Spleen (tissue), 11 donors: ENCODE measurements at regions not wholly inside any gene's neighbourhood (a gene's known extent, or its start where the extent isn't known, plus 50 kb on each side); places are given as distances from the start of the nearest gene placed in this dataset.

ENCODE experiments used
- DNase-seq: peaks from one replicate; pipeline ENCODE4 v3.0.0-alpha.2; 2020
- H3K27ac ChIP-seq, 8 donors: fragments of 200-600 bp; sonication (generic) in 7 of 8; 1 replicate in 4 of 8; 2 replicates in 4 of 8; pipeline versions ENCODE4 v1.5.0 to v1.8.0; 2016 to 2021; ENCODE audit warnings: inconsistent platforms in 4 of 8, mild to moderate bottlenecking in 4 of 8, moderate library complexity in 1 of 8
- H3K27me3 ChIP-seq, 7 donors: fragments of 200-600 bp; sonication (generic) in 6 of 7; replicated peaks in 1 of 7; 1 replicate in 4 of 7; 2 replicates in 3 of 7; pipeline versions ENCODE4 v1.5.0 to v1.8.0; 2016 to 2021; ENCODE audit warnings: inconsistent platforms in 3 of 7, mild to moderate bottlenecking in 1 of 7
- H3K36me3 ChIP-seq, 6 donors: fragments of 200-600 bp; sonication (generic) in 5 of 6; 1 replicate in 4 of 6; 2 replicates in 2 of 6; pipeline versions ENCODE4 v1.5.0 to v1.8.0; 2016 to 2021; ENCODE audit warnings: inconsistent platforms in 2 of 6
- H3K4me1 ChIP-seq, 6 donors: fragments of 200-600 bp; sonication (generic) in 5 of 6; 1 replicate in 3 of 6; 2 replicates in 3 of 6; pipeline versions ENCODE4 v1.5.0 to v1.8.0; 2016 to 2021; ENCODE audit warnings: inconsistent platforms in 3 of 6
- H3K4me3 ChIP-seq, 8 donors: fragments of 200-600 bp; sonication (generic) in 7 of 8; 1 replicate in 4 of 8; 2 replicates in 4 of 8; pipeline versions ENCODE4 v1.5.0 to v1.8.0; 2016 to 2021; ENCODE audit warnings: inconsistent platforms in 4 of 8, mild to moderate bottlenecking in 4 of 8, moderate library complexity in 2 of 8
- H3K9me3 ChIP-seq, 8 donors: fragments of 200-600 bp; sonication (generic) in 7 of 8; 1 replicate in 4 of 8; 2 replicates in 4 of 8; pipeline versions ENCODE4 v1.5.0 to v1.8.0; 2016 to 2021; ENCODE audit warnings: inconsistent platforms in 4 of 8
- POLR2A ChIP-seq, 3 donors: fragments of 450-650 bp; IDR thresholded peaks; one replicate each; pipeline ENCODE4 v1.5.1; 2017; ENCODE audit warnings: antibody characterized with exemption in 3 of 3, mild to moderate bottlenecking in 1 of 3
- POLR2AphosphoS5 ChIP-seq, 3 donors: sonication (generic); formaldehyde crosslinking; IDR thresholded peaks; one replicate each; pipeline ENCODE4 v1.5.1; 2017; ENCODE audit warnings: antibody characterized with exemption in 3 of 3
- WGBS, 5 donors: extraction: QIAGEN DNeasy Blood & Tissue Kit in 3 of 5; methylation state at CpG; one replicate each; pipeline versions ENCODE4 v1.1.5 to v1.1.7; 2013 to 2018; 5-methylcytosine and 5-hydroxymethylcytosine counted together
- intact Hi-C: fragments of 100-400 bp; cut with DNase I; formaldehyde crosslinking; loops from one replicate; pipeline ENCODE4 v1.15.0; 2023; ENCODE audit warnings: low total_unique reads
- TF ChIP-seq, protein P1 (sequence below), 11 experiments: fragments of 200-600 bp in 7 of 11; fragments of 450-650 bp in 4 of 11; sonication (generic) in 4 of 11; IDR thresholded peaks in 8 of 11; conservative IDR thresholded peaks in 3 of 11; 1 replicate in 7 of 11; 2 replicates in 4 of 11; pipeline versions ENCODE4 v1.4.0 to v1.8.0; 2016 to 2021; ENCODE audit warnings: antibody characterized with exemption in 11 of 11, inconsistent platforms in 4 of 11, mild to moderate bottlenecking in 1 of 11
- donor health status: healthy with polysubstance abuse.
- donor health status: DM: no; HTN: no; CAD: no; lungs with moderate emphysema.
- donor health status: DM: no; HTN: no; CAD: no.
- donor health status: Bipolar disorder and iron deficiency.
- donor health status: healthy.
- donor health status: DM: no; HTN: no; CAD: no.
- donor health status: DM: yes; HTN: yes; CAD: no.

DNA sequence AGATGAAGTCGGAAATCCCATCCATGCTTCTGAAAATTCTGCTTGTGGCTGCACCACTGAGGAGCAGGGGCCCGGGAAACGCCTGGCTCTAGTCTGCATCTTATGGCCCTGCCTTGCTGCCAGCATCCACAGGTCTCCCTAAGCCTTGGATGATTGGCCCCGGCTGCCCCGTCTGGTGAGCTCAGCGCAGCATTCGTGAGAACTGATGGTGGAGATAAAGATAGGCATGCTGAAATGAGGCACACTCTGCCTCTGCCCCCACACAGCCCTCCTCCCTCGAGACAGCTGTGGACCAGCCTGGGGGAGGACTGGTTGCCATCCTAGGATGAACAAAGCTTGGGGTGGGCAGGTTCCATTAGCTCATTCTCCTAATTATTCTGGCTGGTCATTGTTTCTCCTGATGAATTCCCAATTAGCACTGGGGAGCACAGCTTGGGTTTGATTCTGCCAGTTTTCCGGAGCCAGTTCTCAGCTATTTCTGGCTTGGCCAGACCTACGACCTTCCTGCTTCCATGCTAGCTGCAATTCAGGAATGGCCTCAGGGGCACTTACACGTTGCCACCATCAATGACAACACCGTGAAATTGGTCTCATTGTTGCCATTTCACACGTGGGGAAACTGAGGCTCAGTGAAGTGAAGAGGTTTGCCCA is 62.8 kb upstream of the CPEB4 start:
- H3K4me3 ChIP-seq = no peak overlapping the region
- WGBS, 5 donors = 74 to 86% (median 86%) methylated on average over 12 to 13 of the region's 13 CpGs
- no peak for DNase-seq
- H3K36me3 ChIP-seq = no peaks in the 10 kb centered on the region
- H3K9me3 ChIP-seq = peaks cover 0 to 7% (median 0%) of the 10 kb centered on the region in 8 donors
- no peak for TF ChIP-seq POLR2AphosphoS5 (IDR thresholded peaks at IDR 0.05)
- TF ChIP-seq, protein P1, sequence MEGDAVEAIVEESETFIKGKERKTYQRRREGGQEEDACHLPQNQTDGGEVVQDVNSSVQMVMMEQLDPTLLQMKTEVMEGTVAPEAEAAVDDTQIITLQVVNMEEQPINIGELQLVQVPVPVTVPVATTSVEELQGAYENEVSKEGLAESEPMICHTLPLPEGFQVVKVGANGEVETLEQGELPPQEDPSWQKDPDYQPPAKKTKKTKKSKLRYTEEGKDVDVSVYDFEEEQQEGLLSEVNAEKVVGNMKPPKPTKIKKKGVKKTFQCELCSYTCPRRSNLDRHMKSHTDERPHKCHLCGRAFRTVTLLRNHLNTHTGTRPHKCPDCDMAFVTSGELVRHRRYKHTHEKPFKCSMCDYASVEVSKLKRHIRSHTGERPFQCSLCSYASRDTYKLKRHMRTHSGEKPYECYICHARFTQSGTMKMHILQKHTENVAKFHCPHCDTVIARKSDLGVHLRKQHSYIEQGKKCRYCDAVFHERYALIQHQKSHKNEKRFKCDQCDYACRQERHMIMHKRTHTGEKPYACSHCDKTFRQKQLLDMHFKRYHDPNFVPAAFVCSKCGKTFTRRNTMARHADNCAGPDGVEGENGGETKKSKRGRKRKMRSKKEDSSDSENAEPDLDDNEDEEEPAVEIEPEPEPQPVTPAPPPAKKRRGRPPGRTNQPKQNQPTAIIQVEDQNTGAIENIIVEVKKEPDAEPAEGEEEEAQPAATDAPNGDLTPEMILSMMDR (IDR thresholded peaks at IDR 0.05 in 8 of 11, conservative IDR thresholded peaks at IDR 0.05 in 3 of 11) = no peak
- TF ChIP-seq POLR2A (IDR thresholded peaks at IDR 0.05) = no peak
- no peaks in the 10 kb centered on the region for H3K27me3 ChIP-seq
- H3K4me1 ChIP-seq = peaks cover 0 to 58% (median 43%) of the 10 kb centered on the region in 6 donors
- no peak overlapping the region for H3K27ac ChIP-seq
- intact Hi-C loops = no loop called here

DNA sequence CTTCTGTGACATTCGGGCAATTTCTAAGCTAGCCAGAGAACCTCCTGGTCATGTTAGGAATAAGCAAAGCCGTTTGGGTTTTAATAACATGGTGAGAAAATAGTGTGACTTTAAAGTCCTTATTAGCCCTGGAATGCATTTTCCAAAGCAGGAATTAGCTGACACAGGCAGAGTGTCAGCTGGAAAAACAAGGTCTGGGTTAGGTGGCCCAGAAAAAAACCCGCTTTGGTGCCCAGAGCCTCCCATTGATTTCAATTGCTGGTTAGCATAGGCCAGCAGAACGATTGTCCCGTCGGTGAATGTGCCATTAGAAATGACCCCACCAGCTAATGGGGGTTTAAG is 62.1 kb upstream of the CPEB4 start:
- peaks cover 0 to 55% (median 45%) of the 10 kb centered on the region in 6 donors for H3K4me1 ChIP-seq
- DNase-seq = no peak
- intact Hi-C loops = no loop called here
- 91 to 97% (median 97%) methylated on average over 6 of the region's 6 CpGs for WGBS, 5 donors
- H3K9me3 ChIP-seq = peaks cover 0 to 7% (median 0%) of the 10 kb centered on the region in 8 donors
- H3K4me3 ChIP-seq = no peak overlapping the region
- TF ChIP-seq POLR2AphosphoS5 (IDR thresholded peaks at IDR 0.05) = no peak
- TF ChIP-seq, protein P1 (IDR thresholded peaks at IDR 0.05 in 8 of 11, conservative IDR thresholded peaks at IDR 0.05 in 3 of 11) = no peak
- TF ChIP-seq POLR2A (IDR thresholded peaks at IDR 0.05) = no peak
- H3K27ac ChIP-seq = no peak overlapping the region
- no peaks in the 10 kb centered on the region for H3K27me3 ChIP-seq
- H3K36me3 ChIP-seq = no peaks in the 10 kb centered on the region

DNA sequence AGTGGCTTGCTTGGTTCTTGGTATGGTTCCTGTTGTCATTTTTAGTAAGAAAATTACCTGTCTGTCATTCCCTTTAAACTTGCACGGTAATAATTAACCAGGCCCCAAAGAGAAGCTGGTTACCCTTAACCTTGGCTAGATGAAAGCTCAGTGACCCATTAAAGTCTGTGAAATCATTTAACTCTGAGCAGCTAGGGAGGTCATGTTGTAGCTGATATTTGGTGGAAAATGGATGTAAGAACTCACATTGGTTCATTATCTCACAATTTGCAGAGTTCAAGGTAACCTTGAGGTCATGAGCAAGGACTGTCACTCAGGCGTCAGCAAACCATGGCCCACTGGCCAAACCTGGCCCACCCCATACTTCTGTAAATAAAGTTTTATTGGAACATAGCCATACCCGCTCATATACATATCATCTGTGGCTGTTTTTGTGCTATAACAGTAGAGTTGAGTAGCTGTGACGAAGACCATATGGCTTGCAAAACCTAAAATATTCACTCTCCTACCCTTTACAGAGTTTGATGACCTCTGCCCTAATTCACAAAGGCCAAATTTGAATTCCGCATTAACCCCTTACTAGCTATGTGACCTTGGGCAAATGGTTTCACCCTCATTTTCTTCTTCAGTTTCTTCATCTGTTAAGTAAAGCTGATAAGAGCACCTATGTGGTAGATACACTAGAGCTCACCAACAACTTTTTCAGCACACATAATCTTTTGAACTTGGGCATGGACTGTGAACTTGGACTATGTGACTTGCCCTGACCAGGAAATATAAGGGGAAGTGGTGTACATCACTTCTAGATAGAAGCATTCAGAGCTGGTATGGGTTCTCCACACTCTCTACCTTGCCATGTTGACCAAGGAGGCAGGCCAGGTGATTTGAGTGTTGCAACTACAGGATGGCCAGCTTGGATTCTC is 61.5 kb upstream of the CPEB4 start:
- Histone ChIP-seq H3K4me1 (peaks cover 0 to 55% (median 41%) of the 10 kb centered on the region in 6 donors), H3K9me3 (peaks cover 0 to 7% (median 0%) of the 10 kb centered on the region in 8 donors), H3K27ac (no peak overlapping the region), H3K4me3 (no peak overlapping the region), H3K36me3 (no peaks in the 10 kb centered on the region), H3K27me3 (no peaks in the 10 kb centered on the region)
- intact Hi-C loops = no loop called here
- no peak for DNase-seq
- WGBS, 5 donors = 87 to 94% (median 89%) methylated on average over 5 of the region's 5 CpGs
- TF ChIP-seq POLR2A (IDR thresholded peaks at IDR 0.05) = no peak
- no peak for TF ChIP-seq POLR2AphosphoS5 (IDR thresholded peaks at IDR 0.05)
- TF ChIP-seq, protein P1 (IDR thresholded peaks at IDR 0.05 in 8 of 11, conservative IDR thresholded peaks at IDR 0.05 in 3 of 11) = no peak

DNA sequence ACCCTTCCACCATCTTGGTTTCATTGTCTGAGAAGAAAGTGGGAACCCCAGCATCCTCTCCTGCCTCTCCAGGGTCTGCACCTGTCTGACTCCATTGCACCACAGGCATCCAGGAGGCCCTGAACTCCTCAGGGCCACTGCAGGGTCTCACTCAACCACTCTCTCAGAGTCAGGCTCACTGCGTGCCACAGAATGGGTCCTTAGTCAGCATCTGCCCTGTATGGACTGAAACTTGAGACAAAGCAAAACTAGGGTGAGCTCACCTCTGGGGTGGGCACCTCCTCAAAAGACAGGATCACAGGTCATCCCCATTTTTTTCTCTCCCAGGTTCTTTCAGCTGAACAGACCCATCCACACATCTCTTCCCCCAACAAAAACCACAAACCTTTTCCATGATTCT is 59.2 kb upstream of the CPEB4 start:
- Histone ChIP-seq H3K36me3 (no peaks in the 10 kb centered on the region), H3K9me3 (peaks cover 0 to 7% (median 0%) of the 10 kb centered on the region in 8 donors), H3K4me3 (no peak overlapping the region), H3K27ac (no peak overlapping the region), H3K4me1 (peaks cover 10 to 60% (median 52%) of the 10 kb centered on the region in 6 donors), H3K27me3 (no peaks in the 10 kb centered on the region)
- DNase-seq = no peak
- intact Hi-C loops = no loop called here
- TF ChIP-seq POLR2AphosphoS5 (IDR thresholded peaks at IDR 0.05) (no peak), POLR2A (IDR thresholded peaks at IDR 0.05) (no peak)
- TF ChIP-seq, protein P1 (IDR thresholded peaks at IDR 0.05 in 8 of 11, conservative IDR thresholded peaks at IDR 0.05 in 3 of 11) = no peak
- 80 to 100% (median 100%) methylated on average over 1 of the region's 1 CpG for WGBS, 5 donors
